ENCODE measurements at regions not wholly inside any gene's neighbourhood (a gene's known extent, or its start where the extent isn't known, plus 50 kb on each side); places are given as distances from the start of the nearest gene placed in this dataset.

- Mint-ChIP-seq H3K4me3 (ENCODE audit: low read depth, unreplicated experiment) (peak overlapping the region; percentile 7), H3K4me1 (ENCODE audit: low read depth, unreplicated experiment) (peaks cover 36% of the 10 kb centered on the region), H3K27me3 (ENCODE audit: unreplicated experiment) (no peaks in the 10 kb centered on the region), H3K36me3 (ENCODE audit: insufficient read depth, unreplicated experiment) (peaks cover 11% of the 10 kb centered on the region), H3K9me3 (ENCODE audit: low read depth, unreplicated experiment) (peaks cover 4% of the 10 kb centered on the region), H3K27ac (ENCODE audit: unreplicated experiment) (peak overlapping the region; percentile 84)
- peak; percentile 52 for DNase-seq
- CTCF ChIA-PET = interaction anchor here (0.6 to 1.1 kb wide), 7 partner anchors 10 to 295 kb away, joined by 3 to 5 read pairs (median 4); no protein-coding TSS in a partner anchor
- BruUV-seq (replicated peaks) = no TSS peak
- TF ChIP-seq CTCF (IDR thresholded peaks at IDR 0.05; ENCODE audit: unreplicated experiment) = no peak
- intact Hi-C loops (cut with micrococcal nuclease; ENCODE audit: unreplicated experiment) = loop anchor here (2.0 kb wide), 1 partner anchor 44 kb away; no protein-coding TSS in a partner anchor
These were observed 298.1 kb upstream of the NEBL start for GRCh38 chr10:21195252-21195651.

DNA sequence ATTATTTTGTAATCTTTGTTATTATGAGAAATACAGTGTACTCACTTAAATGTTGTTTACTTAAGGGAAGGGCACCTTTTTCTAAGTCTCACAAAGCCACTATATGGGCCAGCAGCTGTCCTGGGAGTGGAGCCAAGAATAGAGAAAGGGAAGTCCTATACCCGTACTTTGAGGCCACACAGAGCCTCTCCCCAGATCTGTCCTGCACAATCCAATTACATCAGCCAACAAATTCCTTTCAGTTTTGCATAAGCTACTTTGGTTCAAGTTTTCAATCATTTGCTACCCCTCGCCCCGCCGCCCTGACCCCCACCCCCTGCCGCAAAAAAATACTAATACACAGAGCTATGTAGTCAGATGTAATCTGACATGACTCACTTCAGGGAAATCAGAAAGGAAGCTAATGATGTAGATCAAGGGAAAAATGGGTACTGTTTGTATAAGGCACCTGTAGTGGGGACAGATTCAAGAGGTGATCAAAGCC lies 297.4 kb upstream of the NEBL start:
- peak overlapping the region; percentile 84 for H3K27ac Mint-ChIP-seq (ENCODE audit: unreplicated experiment)
- H3K9me3 Mint-ChIP-seq (ENCODE audit: low read depth, unreplicated experiment) = peaks cover 4% of the 10 kb centered on the region
- BruUV-seq (replicated peaks) = no TSS peak
- H3K4me3 Mint-ChIP-seq (ENCODE audit: low read depth, unreplicated experiment) = peak overlapping the region; percentile 7
- H3K36me3 Mint-ChIP-seq (ENCODE audit: insufficient read depth, unreplicated experiment) = peaks cover 11% of the 10 kb centered on the region
- DNase-seq = peak; percentile 81
- CTCF ChIA-PET = interaction anchor here (0.8 to 1.1 kb wide), 5 partner anchors 9 to 97 kb away, joined by 3 to 5 read pairs (median 4); no protein-coding TSS in a partner anchor
- H3K4me1 Mint-ChIP-seq (ENCODE audit: low read depth, unreplicated experiment) = peaks cover 36% of the 10 kb centered on the region
- no peaks in the 10 kb centered on the region for H3K27me3 Mint-ChIP-seq (ENCODE audit: unreplicated experiment)
- no peak for TF ChIP-seq CTCF (IDR thresholded peaks at IDR 0.05; ENCODE audit: unreplicated experiment)
- intact Hi-C loops (cut with micrococcal nuclease; ENCODE audit: unreplicated experiment) = loop anchor here (2.0 to 5.0 kb wide), 4 partner anchors 44 to 117 kb away; no protein-coding TSS in a partner anchor

GRCh38 chr10:21193196-21193595 lies 296.1 kb upstream of the NEBL start:
- DNase-seq = no peak
- Mint-ChIP-seq H3K4me1 (ENCODE audit: low read depth, unreplicated experiment) (peaks cover 38% of the 10 kb centered on the region), H3K4me3 (ENCODE audit: low read depth, unreplicated experiment) (no peak overlapping the region), H3K27me3 (ENCODE audit: unreplicated experiment) (no peaks in the 10 kb centered on the region), H3K36me3 (ENCODE audit: insufficient read depth, unreplicated experiment) (peaks cover 11% of the 10 kb centered on the region), H3K9me3 (ENCODE audit: low read depth, unreplicated experiment) (peaks cover 4% of the 10 kb centered on the region), H3K27ac (ENCODE audit: unreplicated experiment) (peak overlapping the region; percentile 1)
- intact Hi-C loops (cut with micrococcal nuclease; ENCODE audit: unreplicated experiment) = loop anchor here (5.0 kb wide), 3 partner anchors 74 to 116 kb away; no protein-coding TSS in a partner anchor
- BruUV-seq (replicated peaks) = no TSS peak
- CTCF ChIA-PET = no interaction called here
- TF ChIP-seq CTCF (IDR thresholded peaks at IDR 0.05; ENCODE audit: unreplicated experiment) = no peak

DNA sequence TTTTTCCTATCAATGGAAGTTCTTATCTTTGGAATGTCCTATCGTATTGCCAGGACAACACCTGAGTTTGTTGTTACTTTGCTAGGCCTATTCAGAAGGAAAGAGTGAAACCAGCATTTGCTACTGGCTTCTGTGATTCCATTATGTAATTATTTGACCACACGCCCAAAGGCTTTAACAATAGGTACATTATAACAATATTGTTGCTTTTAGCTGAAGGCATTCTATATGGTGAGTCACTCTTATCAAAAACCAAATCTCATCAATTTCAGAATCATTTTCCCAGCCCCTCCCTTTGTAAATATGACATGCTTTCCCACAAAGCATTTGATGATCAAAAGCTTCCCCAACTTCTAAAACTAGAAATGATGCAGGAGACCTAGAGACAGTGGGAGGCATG lies 294.4 kb upstream of the NEBL start:
- H3K4me1 Mint-ChIP-seq (ENCODE audit: low read depth, unreplicated experiment) = peaks cover 44% of the 10 kb centered on the region
- peak overlapping the region; percentile 89 for H3K27ac Mint-ChIP-seq (ENCODE audit: unreplicated experiment)
- CTCF ChIA-PET = interaction anchor here (0.5 to 1.8 kb wide), 6 partner anchors 10 to 94 kb away, joined by 3 to 5 read pairs (median 3); no protein-coding TSS in a partner anchor
- H3K36me3 Mint-ChIP-seq (ENCODE audit: insufficient read depth, unreplicated experiment) = peaks cover 11% of the 10 kb centered on the region
- peak overlapping the region; percentile 16 for H3K4me3 Mint-ChIP-seq (ENCODE audit: low read depth, unreplicated experiment)
- BruUV-seq (replicated peaks) = no TSS peak
- H3K9me3 Mint-ChIP-seq (ENCODE audit: low read depth, unreplicated experiment) = no peaks in the 10 kb centered on the region
- no peaks in the 10 kb centered on the region for H3K27me3 Mint-ChIP-seq (ENCODE audit: unreplicated experiment)
- no peak for TF ChIP-seq CTCF (IDR thresholded peaks at IDR 0.05; ENCODE audit: unreplicated experiment)
- DNase-seq = peak; percentile 44
- intact Hi-C loops (cut with micrococcal nuclease; ENCODE audit: unreplicated experiment) = loop anchor here (5.0 kb wide), 3 partner anchors 76 to 114 kb away; no protein-coding TSS in a partner anchor
